ENCODE measurements at regions not wholly inside any gene's neighbourhood (a gene's known extent, or its start where the extent isn't known, plus 50 kb on each side); places are given as distances from the start of the nearest gene placed in this dataset.
"Not testable (repeated sequence)": the region's sequence is repeated elsewhere in the genome, so short reads cannot be mapped to it uniquely, and the experiment has no call there.

GRCh38 chr5:27769748-27770402, 731.5 kb upstream of the CDH9 start:
- Histone ChIP-seq H3K36me3 (replicated peaks; ENCODE audit: low read depth, low read length) (no peaks in the 10 kb centered on the region), H3K27me3 (ENCODE audit: low read depth, low read length) (no peaks in the 10 kb centered on the region), H3K4me1 (ENCODE audit: low read length) (no peaks in the 10 kb centered on the region), H2AFZ (ENCODE audit: low read depth, low read length) (no peak overlapping the region), H3K9me3 (ENCODE audit: insufficient read depth, low read length) (no peaks in the 10 kb centered on the region), H3K4me3 (ENCODE audit: low read length) (no peak overlapping the region), H3K9ac (ENCODE audit: low read length) (no peak overlapping the region), H4K20me1 (ENCODE audit: insufficient read depth, low read length) (no peaks in the 10 kb centered on the region), H3K27ac (ENCODE audit: low read length) (no peak overlapping the region), H3K4me2 (ENCODE audit: low read length) (no peak overlapping the region), H3K79me2 (ENCODE audit: low read length) (no peaks in the 10 kb centered on the region)
- TF ChIP-seq EZH2phosphoT487 (IDR thresholded peaks at IDR 0.05; ENCODE audit: low read depth) (no peak), CTCF (IDR thresholded peaks at IDR 0.05; ENCODE audit: low read depth, low read length) (no peak)

- TF ChIP-seq EZH2phosphoT487 (IDR thresholded peaks at IDR 0.05; ENCODE audit: low read depth) (no peak), CTCF (IDR thresholded peaks at IDR 0.05; ENCODE audit: low read depth, low read length) (no peak)
- H3K27me3 ChIP-seq (ENCODE audit: low read depth, low read length): no peaks in the 10 kb centered on the region
- H3K9me3 ChIP-seq (ENCODE audit: insufficient read depth, low read length): no peaks in the 10 kb centered on the region
- no peak overlapping the region for H3K9ac ChIP-seq (ENCODE audit: low read length)
- no peaks in the 10 kb centered on the region for H3K79me2 ChIP-seq (ENCODE audit: low read length)
- H3K4me3 ChIP-seq (ENCODE audit: low read length): no peak overlapping the region
- no peaks in the 10 kb centered on the region for H3K36me3 ChIP-seq (replicated peaks; ENCODE audit: low read depth, low read length)
- H2AFZ ChIP-seq (ENCODE audit: low read depth, low read length): no peak overlapping the region
- H3K4me2 ChIP-seq (ENCODE audit: low read length): no peak overlapping the region
- H3K4me1 ChIP-seq (ENCODE audit: low read length): no peaks in the 10 kb centered on the region
- H4K20me1 ChIP-seq (ENCODE audit: insufficient read depth, low read length): no peaks in the 10 kb centered on the region
- no peak overlapping the region for H3K27ac ChIP-seq (ENCODE audit: low read length)
These were observed 710.5 kb upstream of the CDH9 start for GRCh38 chr5:27748847-27749246.

- H4K20me1 ChIP-seq (ENCODE audit: insufficient read depth, low read length); H3K27me3 ChIP-seq (ENCODE audit: low read depth, low read length); H3K4me1 ChIP-seq (ENCODE audit: low read length); H3K36me3 ChIP-seq (replicated peaks; ENCODE audit: low read depth, low read length); H2AFZ ChIP-seq (ENCODE audit: low read depth, low read length); H3K4me2 ChIP-seq (ENCODE audit: low read length); H3K4me3 ChIP-seq (ENCODE audit: low read length); H3K9ac ChIP-seq (ENCODE audit: low read length); H3K79me2 ChIP-seq (ENCODE audit: low read length); H3K27ac ChIP-seq (ENCODE audit: low read length); H3K9me3 ChIP-seq (ENCODE audit: insufficient read depth, low read length): not testable (repeated sequence)
These were observed 705.1 kb upstream of the CDH9 start for GRCh38 chr5:27743383-27743979.

- Histone ChIP-seq H3K4me2 (ENCODE audit: low read length) (no peak overlapping the region), H2AFZ (ENCODE audit: low read depth, low read length) (no peak overlapping the region), H3K79me2 (ENCODE audit: low read length) (no peaks in the 10 kb centered on the region), H3K36me3 (replicated peaks; ENCODE audit: low read depth, low read length) (no peaks in the 10 kb centered on the region), H3K4me1 (ENCODE audit: low read length) (no peaks in the 10 kb centered on the region), H3K9me3 (ENCODE audit: insufficient read depth, low read length) (no peaks in the 10 kb centered on the region), H3K27ac (ENCODE audit: low read length) (no peak overlapping the region), H3K4me3 (ENCODE audit: low read length) (no peak overlapping the region), H4K20me1 (ENCODE audit: insufficient read depth, low read length) (no peaks in the 10 kb centered on the region), H3K9ac (ENCODE audit: low read length) (no peak overlapping the region), H3K27me3 (ENCODE audit: low read depth, low read length) (no peaks in the 10 kb centered on the region)
- TF ChIP-seq EZH2phosphoT487 (IDR thresholded peaks at IDR 0.05; ENCODE audit: low read depth) (no peak), CTCF (IDR thresholded peaks at IDR 0.05; ENCODE audit: low read depth, low read length) (no peak)
These were observed 704.4 kb upstream of the CDH9 start for GRCh38 chr5:27742805-27743204.

Data from OCI-LY3 (cell line).